ENCODE measurements at regions not wholly inside any gene's neighbourhood (a gene's known extent, or its start where the extent isn't known, plus 50 kb on each side); places are given as distances from the start of the nearest gene placed in this dataset.

- TF ChIP-seq POLR2AphosphoS5 (IDR thresholded peaks at IDR 0.05; ENCODE audit: borderline replicate concordance, low read depth, low read length) (no peak), EZH2 (IDR thresholded peaks at IDR 0.05) (no peak), FOXP2 (optimal IDR thresholded peaks at IDR 0.05; ENCODE audit: control extremely low read depth, extremely low read length, insufficient read depth) (no peak)
Observed at GRCh38 chr1:90486134-90486824, 230.8 kb downstream of the BARHL2 start.
